Skin of body (tissue), 1 donor: ENCODE measurements at regions not wholly inside any gene's neighbourhood (a gene's known extent, or its start where the extent isn't known, plus 50 kb on each side); places are given as distances from the start of the nearest gene placed in this dataset.

Experiments used
- DNase-seq: peaks from one replicate; lab custom pipeline; 2025; lab: John Stamatoyannopoulos, UW

DNA sequence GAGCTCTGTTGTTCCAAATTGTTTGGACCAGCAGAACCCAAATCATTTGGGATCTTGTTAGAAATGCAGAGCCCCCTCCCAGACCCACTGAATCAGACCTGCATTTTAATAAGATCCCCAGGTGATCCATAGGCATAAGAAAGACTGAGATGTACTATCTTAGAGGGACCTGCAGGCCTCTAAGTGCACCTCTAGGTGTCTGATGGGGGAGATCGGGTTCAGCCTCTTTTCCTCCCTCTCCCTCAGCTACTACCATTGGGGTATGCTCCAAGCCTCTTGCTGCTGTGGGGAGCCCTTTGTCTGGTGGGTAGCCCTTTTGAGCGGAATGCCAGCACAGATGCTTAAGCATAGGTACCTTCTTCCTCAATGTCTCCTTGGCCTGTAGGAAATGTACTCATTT lies 63.8 kb upstream of the RPS6KA3 start:
- DNase-seq: no peak

GRCh38 chrX:20329435-20329834 lies 62.7 kb upstream of the RPS6KA3 start:
- no peak for DNase-seq

GRCh38 chrX:20325786-20326388 lies 59.2 kb upstream of the RPS6KA3 start:
- no peak for DNase-seq

DNA sequence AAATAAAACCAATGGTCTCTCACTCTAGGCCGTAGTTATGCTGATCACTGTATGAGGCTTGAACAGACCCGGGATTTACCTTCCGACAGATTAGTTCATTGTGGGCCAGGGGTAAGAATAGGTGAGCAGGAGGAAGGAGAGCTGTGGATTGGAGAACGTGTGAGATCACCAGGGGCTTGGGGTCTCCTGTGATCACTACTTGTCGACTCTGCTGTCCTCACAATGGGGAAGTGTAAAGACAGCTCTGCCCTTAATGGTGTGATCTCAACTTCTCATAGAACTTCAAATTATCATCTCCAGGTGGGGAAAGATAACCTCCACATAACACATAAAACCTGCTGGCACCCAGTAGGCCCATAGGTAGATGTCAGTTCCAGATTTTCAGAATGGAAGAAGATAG lies 56.2 kb upstream of the RPS6KA3 start:
- DNase-seq: no peak

DNA sequence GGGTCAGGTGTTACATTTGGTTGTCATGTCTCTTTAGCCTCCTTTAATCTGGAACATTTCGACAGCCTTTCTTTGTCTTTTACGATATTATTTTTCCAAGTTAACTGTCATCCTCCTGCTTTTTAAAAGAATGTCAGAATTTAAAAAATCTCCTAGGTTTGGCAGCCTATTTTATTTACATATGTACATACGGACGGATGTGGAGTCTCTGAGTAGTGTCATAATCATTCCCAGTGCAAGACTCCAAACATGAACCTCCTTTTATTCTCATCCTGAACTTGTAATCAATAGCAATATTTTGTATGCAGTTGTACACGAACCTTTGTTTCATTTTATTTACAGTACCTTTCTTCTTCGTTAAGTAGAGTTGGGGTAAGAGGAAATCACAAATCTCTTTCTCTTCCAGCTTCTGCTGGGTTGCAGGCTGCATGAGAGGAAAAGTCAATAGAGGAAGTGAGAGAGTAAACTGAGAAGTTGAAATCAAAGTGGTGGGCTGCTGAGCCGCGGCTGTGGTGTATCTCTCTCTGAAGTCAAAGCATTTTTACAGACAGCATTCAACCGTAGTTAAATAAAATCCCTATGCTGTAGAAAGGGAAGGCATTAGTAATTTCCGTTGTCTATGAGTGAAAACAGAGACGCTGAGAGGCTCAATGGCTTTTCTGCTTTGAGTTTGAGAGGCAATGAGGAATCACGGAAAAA lies 53.9 kb upstream of the RPS6KA3 start:
- DNase-seq: peak; percentile 17

DNA sequence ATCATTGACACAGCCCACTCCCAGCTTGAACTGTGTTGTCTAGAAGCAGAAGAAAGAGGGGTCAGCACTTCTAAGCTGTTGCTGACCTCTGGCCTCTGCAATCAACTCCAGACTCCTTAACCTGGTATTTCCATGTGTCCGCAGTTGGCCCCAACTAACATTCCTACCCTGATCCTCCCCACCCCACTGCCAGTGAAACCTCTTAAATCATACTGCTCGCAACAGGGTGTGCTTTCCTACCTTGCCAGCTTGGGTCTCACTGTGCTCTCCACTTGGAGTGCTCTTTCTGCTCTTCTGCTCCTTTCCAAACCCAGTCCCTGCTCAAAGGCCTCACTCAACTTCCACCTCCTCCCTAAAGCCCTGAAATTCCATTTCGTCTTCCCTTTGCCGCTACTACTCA lies 52.3 kb upstream of the RPS6KA3 start:
- no peak for DNase-seq

- DNase-seq: no peak
These were observed 51.2 kb upstream of the RPS6KA3 start for GRCh38 chrX:20317873-20318272.
